Fibroblast of the aortic adventitia (primary cell): ENCODE measurements at regions not wholly inside any gene's neighbourhood (a gene's known extent, or its start where the extent isn't known, plus 50 kb on each side); places are given as distances from the start of the nearest gene placed in this dataset.

Source experiments
- DNase-seq: peaks from one replicate; pipeline ENCODE4 v3.0.0-alpha.2; 2010; ENCODE audit warnings: low read depth
- H3K4me3 ChIP-seq: 2 replicates; pipeline ENCODE4 v1.5.1; 2011; ENCODE audit warnings: low read depth, mild to moderate bottlenecking, control low read depth, low read length, moderate library complexity
- TF ChIP-seq, protein P1 (sequence below): IDR thresholded peaks from 2 replicates; pipeline ENCODE4 v1.5.1; 2011; ENCODE audit warnings: mild to moderate bottlenecking, low read length, control low read depth, inconsistent platforms; ENCODE audit not compliant: insufficient read depth

DNA sequence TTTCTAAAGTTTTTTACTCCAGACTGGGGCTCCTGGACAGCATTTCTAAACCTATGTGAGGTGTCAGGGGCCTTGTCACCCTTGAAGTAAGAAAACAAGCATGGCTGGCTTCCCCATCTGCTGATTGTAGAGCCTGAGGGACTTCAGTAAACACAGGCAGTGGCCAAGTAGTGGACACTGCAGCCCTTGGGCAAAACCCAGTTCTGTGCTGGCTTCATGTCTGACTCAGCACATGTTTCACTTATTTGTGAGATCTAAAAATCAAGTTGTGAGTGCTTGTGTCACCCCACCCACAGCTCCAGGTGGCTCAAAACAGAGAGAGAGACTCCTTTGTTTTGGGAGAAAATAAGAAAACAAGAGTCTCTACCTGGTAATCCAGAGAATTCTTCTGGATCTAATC is 660.3 kb upstream of the VRK2 start:
- TF ChIP-seq, protein P1, sequence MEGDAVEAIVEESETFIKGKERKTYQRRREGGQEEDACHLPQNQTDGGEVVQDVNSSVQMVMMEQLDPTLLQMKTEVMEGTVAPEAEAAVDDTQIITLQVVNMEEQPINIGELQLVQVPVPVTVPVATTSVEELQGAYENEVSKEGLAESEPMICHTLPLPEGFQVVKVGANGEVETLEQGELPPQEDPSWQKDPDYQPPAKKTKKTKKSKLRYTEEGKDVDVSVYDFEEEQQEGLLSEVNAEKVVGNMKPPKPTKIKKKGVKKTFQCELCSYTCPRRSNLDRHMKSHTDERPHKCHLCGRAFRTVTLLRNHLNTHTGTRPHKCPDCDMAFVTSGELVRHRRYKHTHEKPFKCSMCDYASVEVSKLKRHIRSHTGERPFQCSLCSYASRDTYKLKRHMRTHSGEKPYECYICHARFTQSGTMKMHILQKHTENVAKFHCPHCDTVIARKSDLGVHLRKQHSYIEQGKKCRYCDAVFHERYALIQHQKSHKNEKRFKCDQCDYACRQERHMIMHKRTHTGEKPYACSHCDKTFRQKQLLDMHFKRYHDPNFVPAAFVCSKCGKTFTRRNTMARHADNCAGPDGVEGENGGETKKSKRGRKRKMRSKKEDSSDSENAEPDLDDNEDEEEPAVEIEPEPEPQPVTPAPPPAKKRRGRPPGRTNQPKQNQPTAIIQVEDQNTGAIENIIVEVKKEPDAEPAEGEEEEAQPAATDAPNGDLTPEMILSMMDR, result no peak
- H3K4me3 ChIP-seq, result no peak overlapping the region
- no peak for DNase-seq

DNA sequence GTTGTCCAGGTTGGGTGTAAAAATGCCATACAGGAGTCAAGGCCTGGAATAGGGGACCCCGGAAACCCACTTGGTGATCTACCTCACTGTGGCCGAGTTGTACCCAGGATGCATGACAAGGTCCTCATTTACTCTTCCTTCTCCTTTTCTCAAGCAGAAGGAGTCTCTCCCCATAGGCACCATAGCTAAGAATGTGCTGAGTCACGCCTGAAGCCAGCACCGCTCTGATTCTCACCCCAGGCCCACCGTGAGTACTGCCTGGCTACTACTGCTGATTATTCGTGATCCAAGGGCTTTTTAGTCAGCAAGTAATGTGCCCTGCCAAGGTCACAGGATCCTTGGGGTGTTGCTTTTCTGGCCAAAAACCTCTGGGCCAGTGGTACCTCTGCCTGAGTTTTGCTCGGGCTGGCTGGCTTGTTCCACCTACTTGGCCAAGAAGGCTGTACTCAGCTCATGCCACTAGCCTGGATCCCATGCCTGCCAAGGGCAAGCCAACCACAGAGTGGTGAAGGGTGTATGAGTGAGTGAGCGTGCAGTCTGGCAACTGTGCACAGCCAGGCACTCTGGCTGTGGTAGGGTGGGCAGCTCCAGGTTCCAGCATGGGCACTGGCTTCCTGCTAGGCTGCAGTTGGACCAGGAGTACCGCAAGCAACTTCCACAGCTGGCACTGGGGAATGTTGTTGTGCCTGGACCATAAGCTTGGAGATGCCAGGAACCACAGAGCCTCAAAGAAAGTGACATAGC is 650.1 kb upstream of the VRK2 start:
- H3K4me3 ChIP-seq, result no peak overlapping the region
- no peak for DNase-seq
- TF ChIP-seq, protein P1, result no peak

DNA sequence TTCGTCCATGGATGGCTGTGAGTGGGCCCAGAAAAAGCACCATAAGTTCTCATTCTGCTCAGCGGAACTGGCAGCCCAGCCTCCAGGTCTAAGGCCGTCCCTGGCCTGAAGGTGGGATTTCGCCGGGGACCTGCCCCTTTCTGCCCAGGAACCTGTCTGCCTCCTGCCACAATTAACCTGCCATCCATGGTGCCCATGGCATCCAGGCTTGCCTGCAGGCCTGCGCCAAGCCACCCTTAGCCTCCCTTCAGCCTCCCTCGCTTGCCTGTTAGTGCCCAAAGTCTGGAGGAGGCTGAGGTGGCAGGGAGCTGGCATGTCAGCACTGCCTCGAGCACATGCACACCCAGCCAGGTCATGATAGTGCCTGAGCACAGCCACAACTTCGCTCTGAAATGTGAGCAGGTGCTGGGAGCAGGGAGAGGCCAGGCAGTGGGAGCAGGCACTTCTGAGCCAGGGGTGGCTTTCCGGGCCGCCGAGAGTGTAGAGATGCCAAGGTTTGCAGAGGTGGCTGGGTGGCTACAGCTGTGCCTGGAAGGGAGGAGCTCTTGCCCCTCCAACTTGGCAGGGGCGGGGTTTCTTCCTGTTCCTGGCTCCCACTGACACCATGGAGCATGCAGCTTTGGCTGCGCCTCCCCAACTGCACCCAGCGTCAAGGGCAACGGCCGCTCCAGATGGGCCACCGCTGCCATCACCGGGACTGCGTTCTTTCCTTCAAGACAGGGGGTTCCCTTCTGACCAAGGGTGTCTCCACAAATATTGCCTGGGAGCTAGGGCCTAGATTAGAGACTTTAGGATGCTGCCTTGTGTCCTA is 648.9 kb upstream of the VRK2 start:
- TF ChIP-seq, protein P1, result no peak
- H3K4me3 ChIP-seq, result no peak overlapping the region
- no peak for DNase-seq

DNA sequence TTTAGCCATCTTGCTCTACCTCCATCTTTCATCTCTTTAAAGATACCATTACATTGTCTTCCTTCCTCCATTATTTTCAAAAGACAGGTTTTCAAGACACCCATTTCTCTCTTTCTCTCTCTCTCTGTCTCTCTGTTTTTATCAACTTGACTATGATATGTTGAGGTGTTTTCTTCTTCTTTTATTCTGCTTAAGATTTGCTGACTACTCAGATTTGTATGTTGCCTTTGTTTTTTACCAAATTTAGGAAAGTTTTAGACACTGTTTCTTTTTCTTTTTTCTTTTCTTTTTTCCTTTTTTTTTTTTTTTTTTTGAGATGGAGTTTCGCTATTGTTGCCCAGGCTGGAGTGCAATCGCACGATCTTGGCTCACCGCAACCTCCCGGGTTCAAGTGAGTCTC is 647.5 kb upstream of the VRK2 start:
- DNase-seq, result no peak
- TF ChIP-seq, protein P1, result no peak
- H3K4me3 ChIP-seq, result no peak overlapping the region

DNA sequence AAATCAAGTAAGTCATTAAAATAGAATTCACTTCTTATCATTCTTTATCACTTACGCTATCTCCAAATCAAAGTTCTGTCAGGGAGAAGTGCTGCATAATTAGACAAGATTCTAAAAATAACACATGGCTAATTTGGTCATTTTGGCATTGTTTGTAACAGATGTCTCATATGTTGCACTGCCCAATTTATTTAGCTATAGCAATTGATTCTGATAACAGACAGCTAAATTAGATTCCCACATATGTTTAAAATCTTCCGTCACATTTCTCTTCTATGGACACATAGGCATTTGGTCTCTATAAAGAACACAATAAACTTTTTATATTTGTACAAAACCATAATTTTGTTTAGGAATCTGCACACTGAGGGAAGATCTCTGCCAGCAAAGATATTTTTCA is 644.5 kb upstream of the VRK2 start:
- TF ChIP-seq, protein P1, result no peak

DNA sequence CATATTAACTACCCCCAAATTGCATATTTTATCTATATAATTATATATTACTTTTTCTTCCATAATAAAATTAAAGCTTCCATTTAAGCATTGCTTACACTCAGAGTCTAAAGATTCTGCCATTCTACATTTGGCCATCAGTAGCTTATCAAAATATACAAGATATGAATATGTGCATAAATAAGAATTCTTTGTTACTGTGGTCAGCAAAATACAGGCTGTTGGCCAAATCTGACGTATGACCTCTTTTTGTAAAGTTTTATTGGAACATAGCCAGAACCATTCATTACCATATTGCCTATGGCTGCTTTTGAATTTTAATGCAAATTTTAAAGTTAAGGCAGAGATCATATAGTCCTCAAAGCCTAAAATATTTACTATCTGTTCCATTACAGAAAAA is 643.9 kb upstream of the VRK2 start:
- DNase-seq, result peak; percentile 0
- H3K4me3 ChIP-seq, result no peak overlapping the region
- TF ChIP-seq, protein P1, result no peak

More for the DNA sequence above, 644.5 kb upstream of the VRK2 start:
- H3K4me3 ChIP-seq, result no peak overlapping the region
- no peak for DNase-seq
